ENCODE measurements at regions not wholly inside any gene's neighbourhood (a gene's known extent, or its start where the extent isn't known, plus 50 kb on each side); places are given as distances from the start of the nearest gene placed in this dataset.

DNA sequence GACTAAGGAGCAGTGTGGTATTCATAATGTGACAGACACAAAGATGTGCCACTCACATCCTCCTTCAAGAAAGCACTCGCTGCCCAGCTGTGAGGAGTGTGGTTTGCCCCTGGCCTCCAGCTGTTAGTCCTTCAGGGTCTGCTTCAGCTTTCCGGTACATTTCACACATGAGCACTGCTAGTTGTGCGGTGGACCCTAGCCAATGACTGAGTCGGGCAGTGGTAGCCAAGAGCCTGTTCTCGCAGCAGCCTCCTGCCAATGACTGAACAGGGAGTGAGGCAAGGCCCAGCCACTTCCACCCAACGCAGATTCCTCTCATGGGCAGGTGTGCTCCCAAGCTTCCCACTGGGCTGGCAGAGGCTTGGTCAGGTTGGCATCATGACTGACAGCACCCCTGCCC, 254.3 kb downstream of the RBM43 start:
- TF ChIP-seq POLR2AphosphoS5 (IDR thresholded peaks at IDR 0.05; ENCODE audit: borderline replicate concordance, low read depth, low read length) (no peak), FOXP2 (optimal IDR thresholded peaks at IDR 0.05; ENCODE audit: control extremely low read depth, extremely low read length, insufficient read depth) (no peak), EZH2 (IDR thresholded peaks at IDR 0.05) (no peak)
- DNase-seq (ENCODE audit: low read depth, low spot score), result no peak
- Histone ChIP-seq H3K27ac (no peak overlapping the region), H3K9me3 (ENCODE audit: low read depth, low read length) (no peaks in the 10 kb centered on the region), H3K36me3 (ENCODE audit: insufficient read depth, low read length) (no peaks in the 10 kb centered on the region), H3K9ac (ENCODE audit: insufficient read length) (no peak overlapping the region), H3K4me3 (no peak overlapping the region)

DNA sequence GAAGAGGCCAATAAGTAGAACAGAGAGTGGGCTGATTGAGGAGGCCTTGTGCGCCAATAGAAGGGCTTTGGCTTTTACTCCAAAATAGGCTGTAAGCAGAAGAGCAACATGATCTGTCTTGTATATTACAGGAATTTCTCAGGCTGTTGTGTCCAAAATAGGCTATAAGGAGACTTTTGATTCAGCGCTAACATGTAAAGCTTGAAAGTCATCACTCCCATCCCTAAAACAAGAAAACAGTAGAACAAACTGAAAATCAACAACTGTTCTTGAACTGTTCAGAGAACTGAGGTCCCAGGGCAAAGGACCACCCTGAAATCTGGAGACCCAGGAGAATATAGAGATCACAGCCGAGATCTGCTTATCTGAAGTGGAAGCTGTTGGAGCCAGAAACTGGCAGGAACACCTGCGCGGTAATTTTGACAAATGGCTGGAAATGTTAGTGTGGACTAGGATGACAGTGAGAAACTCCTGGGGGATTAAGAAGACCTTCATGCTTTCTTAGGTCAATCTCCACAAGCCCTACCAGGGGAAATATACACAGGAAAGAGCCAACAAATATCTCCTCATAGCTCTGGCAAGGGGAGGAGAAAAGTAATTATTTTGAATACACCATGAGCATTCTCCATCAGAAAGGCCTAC, 258.6 kb downstream of the RBM43 start:
- Histone ChIP-seq H3K9ac (ENCODE audit: insufficient read length) (no peak overlapping the region), H3K9me3 (ENCODE audit: low read depth, low read length) (no peaks in the 10 kb centered on the region), H3K27ac (no peak overlapping the region), H3K36me3 (ENCODE audit: insufficient read depth, low read length) (no peaks in the 10 kb centered on the region), H3K4me3 (no peak overlapping the region)
- DNase-seq (ENCODE audit: low read depth, low spot score), result no peak
- TF ChIP-seq EZH2 (IDR thresholded peaks at IDR 0.05) (no peak), POLR2AphosphoS5 (IDR thresholded peaks at IDR 0.05; ENCODE audit: borderline replicate concordance, low read depth, low read length) (no peak), FOXP2 (optimal IDR thresholded peaks at IDR 0.05; ENCODE audit: control extremely low read depth, extremely low read length, insufficient read depth) (no peak)

- no peak for TF ChIP-seq EZH2 (IDR thresholded peaks at IDR 0.05)
- no peak for TF ChIP-seq POLR2AphosphoS5 (IDR thresholded peaks at IDR 0.05; ENCODE audit: borderline replicate concordance, low read depth, low read length)
- TF ChIP-seq FOXP2 (optimal IDR thresholded peaks at IDR 0.05; ENCODE audit: control extremely low read depth, extremely low read length, insufficient read depth), result no peak
- Histone ChIP-seq H3K36me3 (ENCODE audit: insufficient read depth, low read length) (no peaks in the 10 kb centered on the region), H3K9me3 (ENCODE audit: low read depth, low read length) (no peaks in the 10 kb centered on the region), H3K9ac (ENCODE audit: insufficient read length) (no peak overlapping the region), H3K27ac (no peak overlapping the region), H3K4me3 (no peak overlapping the region)
- DNase-seq (ENCODE audit: low read depth, low spot score), result no peak
Measured at GRCh38 chr2:150997702-150998440, 263.8 kb downstream of the RBM43 start.

GRCh38 chr2:150997066-150997465, 264.6 kb downstream of the RBM43 start:
- TF ChIP-seq EZH2 (IDR thresholded peaks at IDR 0.05) (no peak), FOXP2 (optimal IDR thresholded peaks at IDR 0.05; ENCODE audit: control extremely low read depth, extremely low read length, insufficient read depth) (no peak)
- Histone ChIP-seq H3K4me3 (no peak overlapping the region), H3K9ac (ENCODE audit: insufficient read length) (no peak overlapping the region), H3K36me3 (ENCODE audit: insufficient read depth, low read length) (no peaks in the 10 kb centered on the region), H3K9me3 (ENCODE audit: low read depth, low read length) (no peaks in the 10 kb centered on the region), H3K27ac (no peak overlapping the region)
- no peak for DNase-seq (ENCODE audit: low read depth, low spot score)

- no peaks in the 10 kb centered on the region for H3K36me3 ChIP-seq (ENCODE audit: insufficient read depth, low read length)
- TF ChIP-seq EZH2 (IDR thresholded peaks at IDR 0.05) (no peak), FOXP2 (optimal IDR thresholded peaks at IDR 0.05; ENCODE audit: control extremely low read depth, extremely low read length, insufficient read depth) (no peak), POLR2AphosphoS5 (IDR thresholded peaks at IDR 0.05; ENCODE audit: borderline replicate concordance, low read depth, low read length) (no peak)
- no peak overlapping the region for H3K4me3 ChIP-seq
- H3K27ac ChIP-seq, result no peak overlapping the region
- peaks cover 5% of the 10 kb centered on the region; the same call in 1 of the 2 replicates for H3K9me3 ChIP-seq (ENCODE audit: low read depth, low read length)
- no peak overlapping the region for H3K9ac ChIP-seq (ENCODE audit: insufficient read length)
- no peak for DNase-seq (ENCODE audit: low read depth, low spot score)
Measured at GRCh38 chr2:150994076-150994475, 267.6 kb downstream of the RBM43 start.

DNA sequence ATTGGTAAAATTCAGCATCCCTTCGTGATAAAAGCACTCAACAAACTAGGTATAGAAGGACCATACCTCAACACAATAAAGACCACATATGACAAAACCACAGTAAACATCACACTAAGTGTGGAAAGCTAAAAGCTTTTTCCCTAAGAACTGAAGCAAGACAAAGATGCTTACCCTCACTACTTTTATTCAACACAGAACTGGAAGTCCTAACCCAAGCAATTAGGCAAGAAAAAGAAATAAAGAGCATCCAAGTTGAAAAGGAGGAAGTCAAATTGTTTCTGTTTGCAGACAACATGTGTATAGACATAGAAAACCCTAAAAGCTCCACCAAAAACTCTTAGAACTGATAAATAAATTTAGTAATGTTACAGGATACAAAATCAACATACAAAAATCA, 271.7 kb downstream of the RBM43 start:
- no peak for DNase-seq (ENCODE audit: low read depth, low spot score)
- Histone ChIP-seq H3K9ac (ENCODE audit: insufficient read length) (no peak overlapping the region), H3K4me3 (no peak overlapping the region), H3K36me3 (ENCODE audit: insufficient read depth, low read length) (no peaks in the 10 kb centered on the region), H3K9me3 (ENCODE audit: low read depth, low read length) (peaks cover 5% of the 10 kb centered on the region; the same call in 1 of the 2 replicates), H3K27ac (no peak overlapping the region)
- TF ChIP-seq EZH2 (IDR thresholded peaks at IDR 0.05), result no peak
- TF ChIP-seq POLR2AphosphoS5 (IDR thresholded peaks at IDR 0.05; ENCODE audit: borderline replicate concordance, low read depth, low read length), result no peak
- no peak for TF ChIP-seq FOXP2 (optimal IDR thresholded peaks at IDR 0.05; ENCODE audit: control extremely low read depth, extremely low read length, insufficient read depth)

GRCh38 chr2:150985741-150986140, 275.9 kb downstream of the RBM43 start:
- Histone ChIP-seq H3K9ac (ENCODE audit: insufficient read length) (no peak overlapping the region), H3K9me3 (ENCODE audit: low read depth, low read length) (peaks cover 5% of the 10 kb centered on the region; the same call in 1 of the 2 replicates), H3K27ac (no peak overlapping the region), H3K4me3 (no peak overlapping the region), H3K36me3 (ENCODE audit: insufficient read depth, low read length) (no peaks in the 10 kb centered on the region)
- no peak for DNase-seq (ENCODE audit: low read depth, low spot score)
- TF ChIP-seq POLR2AphosphoS5 (IDR thresholded peaks at IDR 0.05; ENCODE audit: borderline replicate concordance, low read depth, low read length), result no peak
- no peak for TF ChIP-seq EZH2 (IDR thresholded peaks at IDR 0.05)
- TF ChIP-seq FOXP2 (optimal IDR thresholded peaks at IDR 0.05; ENCODE audit: control extremely low read depth, extremely low read length, insufficient read depth), result no peak

DNA sequence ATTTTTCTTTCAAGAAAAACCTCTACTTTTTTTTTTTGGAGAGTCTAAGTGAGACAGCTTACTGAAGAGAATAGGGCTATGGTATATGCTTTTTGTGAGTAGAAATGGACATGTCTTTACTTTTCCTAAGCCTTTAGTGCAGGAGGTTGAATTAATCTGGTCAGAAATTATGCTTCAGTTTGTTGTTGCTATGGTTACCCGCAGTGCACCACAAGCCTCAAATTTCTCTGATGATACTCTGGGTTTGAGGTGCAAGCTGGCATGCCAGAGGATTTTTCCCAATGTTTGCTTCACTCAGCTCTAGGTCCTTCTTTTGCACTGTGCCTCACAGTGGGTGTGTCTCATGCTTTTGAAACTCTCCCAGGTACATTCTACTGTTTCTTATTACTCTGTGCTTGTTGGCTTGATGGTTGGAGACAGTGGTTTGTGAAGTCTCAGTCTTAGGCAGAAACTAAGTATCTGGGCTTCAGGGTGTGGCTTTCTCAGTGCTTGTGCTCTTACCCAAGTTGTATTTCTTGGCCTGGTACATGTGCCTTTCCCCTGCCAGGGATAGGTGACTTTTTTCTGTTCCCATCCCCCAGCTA, 278.3 kb downstream of the RBM43 start:
- DNase-seq (ENCODE audit: low read depth, low spot score), result no peak
- H3K9ac ChIP-seq (ENCODE audit: insufficient read length), result no peak overlapping the region
- H3K36me3 ChIP-seq (ENCODE audit: insufficient read depth, low read length), result no peaks in the 10 kb centered on the region

More for the DNA sequence above, 278.3 kb downstream of the RBM43 start:
- Histone ChIP-seq H3K27ac (no peak overlapping the region), H3K9me3 (ENCODE audit: low read depth, low read length) (no peaks in the 10 kb centered on the region), H3K4me3 (no peak overlapping the region)
- TF ChIP-seq EZH2 (IDR thresholded peaks at IDR 0.05) (no peak), FOXP2 (optimal IDR thresholded peaks at IDR 0.05; ENCODE audit: control extremely low read depth, extremely low read length, insufficient read depth) (no peak), POLR2AphosphoS5 (IDR thresholded peaks at IDR 0.05; ENCODE audit: borderline replicate concordance, low read depth, low read length) (no peak)
